PC-3 (cell line): ENCODE measurements at regions not wholly inside any gene's neighbourhood (a gene's known extent, or its start where the extent isn't known, plus 50 kb on each side); places are given as distances from the start of the nearest gene placed in this dataset.

Experiments
- CTCF ChIP-seq: fragments of 300-600 bp; sonication (generic); conservative IDR thresholded peaks from 2 replicates; pipeline ENCODE4 v1.5.1; 2017; ENCODE audit warnings: antibody characterized with exemption, low read depth, mild to moderate bottlenecking, low read length
- EZH2phosphoT487 ChIP-seq: fragments of 300-600 bp; sonication (generic); IDR thresholded peaks from 2 replicates; pipeline ENCODE4 v1.6.1; 2018; ENCODE audit warnings: mild to moderate bottlenecking, antibody characterized with exemption, low read length, borderline replicate concordance

GRCh38 chr3:191952609-191953008 lies 491.6 kb downstream of the PYDC2 start:
- TF ChIP-seq CTCF (no peak), EZH2phosphoT487 (no peak)
